IPS-NIHi11 (cell line): ENCODE measurements at regions not wholly inside any gene's neighbourhood (a gene's known extent, or its start where the extent isn't known, plus 50 kb on each side); places are given as distances from the start of the nearest gene placed in this dataset.
A peak's percentile ranks its signal among the peaks of the same experiment; 100 is the strongest.

Source experiments
- DNase-seq: peaks from one replicate; pipeline ENCODE4 v3.0.0; 2012; ENCODE audit warnings: mixed read lengths, low spot score

DNA sequence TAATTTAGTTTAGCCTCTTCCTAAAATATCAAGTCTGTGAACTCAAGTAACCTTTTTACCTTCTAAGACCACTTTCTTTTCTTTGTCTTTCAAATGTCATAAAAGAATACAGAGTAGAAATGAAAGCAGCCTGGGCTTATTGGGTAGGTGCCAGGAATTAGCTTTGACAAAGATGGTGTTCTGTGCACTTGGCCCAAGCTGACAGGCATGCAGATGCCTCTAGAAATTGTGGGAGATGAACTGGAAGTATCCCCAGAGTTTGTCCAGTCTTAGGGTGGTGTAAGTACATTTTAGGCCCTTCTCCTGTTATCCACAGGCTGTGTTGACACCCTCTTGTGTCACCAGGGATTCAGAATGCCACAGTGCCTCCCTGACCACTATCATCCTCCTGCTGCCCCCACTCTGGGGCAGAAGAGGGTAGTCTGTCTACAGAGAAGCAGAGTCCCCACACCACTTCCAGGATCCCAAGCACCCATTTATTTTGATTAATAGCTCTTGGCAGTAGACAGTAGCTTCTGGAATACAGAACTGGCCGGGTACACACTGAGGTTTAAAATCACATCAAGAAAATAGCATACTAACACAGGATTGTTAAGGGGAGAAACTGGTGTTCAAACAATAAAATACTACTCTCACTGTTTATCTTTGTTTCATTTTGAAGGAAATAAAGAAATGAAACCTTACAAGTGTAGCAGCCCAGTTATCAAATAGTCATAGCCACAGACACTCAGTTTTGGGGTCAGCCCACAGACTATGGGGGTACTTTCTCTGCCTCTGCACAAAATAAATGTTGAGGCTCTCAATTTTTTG lies 343.2 kb downstream of the KCNRG start:
- DNase-seq: no peak

DNA sequence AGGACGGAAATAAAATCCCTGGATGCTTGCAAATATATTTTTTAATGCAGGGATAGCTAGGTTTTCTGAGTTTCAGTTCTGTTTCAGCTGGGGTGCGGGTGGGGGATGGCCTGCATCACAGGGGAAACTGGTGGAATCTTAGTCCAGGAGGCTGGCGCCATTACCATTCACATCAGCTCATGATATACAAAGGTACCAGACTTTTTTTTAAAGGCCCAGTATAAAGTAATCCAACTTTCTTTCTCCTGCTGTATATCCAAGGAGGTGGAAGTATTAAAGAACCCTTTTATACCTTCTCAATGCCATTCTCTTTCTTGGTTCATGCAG lies 343.8 kb downstream of the KCNRG start:
- DNase-seq: no peak

DNA sequence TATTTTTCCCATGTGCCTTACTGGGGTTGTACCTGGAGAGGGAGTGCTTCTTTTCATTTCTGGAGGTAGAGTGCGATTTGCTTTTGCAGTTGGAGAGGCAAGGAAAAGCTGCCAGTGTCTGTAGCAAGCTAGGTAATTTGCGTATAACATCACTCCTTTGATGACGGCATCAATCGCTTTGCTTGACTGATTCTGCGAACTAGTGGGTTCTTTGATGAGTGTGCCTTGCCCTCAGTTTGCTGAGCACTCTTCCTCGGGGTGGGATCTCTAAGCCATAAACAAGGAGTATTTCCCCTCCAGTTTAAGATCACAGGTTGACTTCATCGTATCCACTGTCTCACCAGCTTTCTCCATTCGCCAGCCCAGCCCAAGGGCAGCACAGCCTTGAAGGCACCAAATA lies 344.5 kb downstream of the KCNRG start:
- no peak for DNase-seq

DNA sequence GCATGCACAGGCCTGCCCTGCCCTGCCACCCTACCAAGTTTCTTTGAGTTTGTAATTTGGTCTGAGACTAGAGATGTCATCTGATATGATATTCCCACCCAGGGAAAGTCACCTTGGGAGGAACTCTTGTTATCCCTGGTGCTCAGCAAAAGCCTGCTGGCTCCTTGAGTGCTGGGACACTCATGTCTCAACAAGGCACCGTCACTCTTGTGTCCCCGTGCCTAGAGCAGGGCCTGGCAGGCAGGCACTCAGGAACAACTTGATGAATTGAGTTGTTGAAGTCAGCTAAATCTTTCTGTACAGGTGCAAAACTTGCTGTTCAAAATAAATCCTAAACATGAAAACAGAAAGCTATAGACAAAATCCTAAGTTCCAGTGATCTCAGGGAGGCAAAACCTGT lies 345.4 kb downstream of the KCNRG start:
- no peak for DNase-seq

DNA sequence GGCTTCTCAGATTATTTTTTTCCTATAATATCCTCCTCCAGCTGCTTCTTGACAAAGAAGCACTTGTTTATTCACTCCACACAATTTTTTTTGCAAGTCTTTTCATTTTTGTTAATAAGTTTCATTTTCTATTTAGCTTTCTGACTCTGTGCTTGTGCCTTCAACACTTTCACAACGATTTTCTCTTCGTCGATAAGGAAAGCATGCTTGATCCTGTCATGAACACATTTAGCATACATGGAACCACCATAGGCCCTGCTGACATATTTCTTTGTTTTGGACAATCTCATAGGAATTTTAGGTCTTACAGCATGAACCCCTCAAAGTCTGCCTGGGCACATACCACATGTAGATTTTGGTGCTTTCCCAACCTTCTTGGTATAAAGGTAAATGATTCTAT lies 346.0 kb downstream of the KCNRG start:
- no peak for DNase-seq

DNA sequence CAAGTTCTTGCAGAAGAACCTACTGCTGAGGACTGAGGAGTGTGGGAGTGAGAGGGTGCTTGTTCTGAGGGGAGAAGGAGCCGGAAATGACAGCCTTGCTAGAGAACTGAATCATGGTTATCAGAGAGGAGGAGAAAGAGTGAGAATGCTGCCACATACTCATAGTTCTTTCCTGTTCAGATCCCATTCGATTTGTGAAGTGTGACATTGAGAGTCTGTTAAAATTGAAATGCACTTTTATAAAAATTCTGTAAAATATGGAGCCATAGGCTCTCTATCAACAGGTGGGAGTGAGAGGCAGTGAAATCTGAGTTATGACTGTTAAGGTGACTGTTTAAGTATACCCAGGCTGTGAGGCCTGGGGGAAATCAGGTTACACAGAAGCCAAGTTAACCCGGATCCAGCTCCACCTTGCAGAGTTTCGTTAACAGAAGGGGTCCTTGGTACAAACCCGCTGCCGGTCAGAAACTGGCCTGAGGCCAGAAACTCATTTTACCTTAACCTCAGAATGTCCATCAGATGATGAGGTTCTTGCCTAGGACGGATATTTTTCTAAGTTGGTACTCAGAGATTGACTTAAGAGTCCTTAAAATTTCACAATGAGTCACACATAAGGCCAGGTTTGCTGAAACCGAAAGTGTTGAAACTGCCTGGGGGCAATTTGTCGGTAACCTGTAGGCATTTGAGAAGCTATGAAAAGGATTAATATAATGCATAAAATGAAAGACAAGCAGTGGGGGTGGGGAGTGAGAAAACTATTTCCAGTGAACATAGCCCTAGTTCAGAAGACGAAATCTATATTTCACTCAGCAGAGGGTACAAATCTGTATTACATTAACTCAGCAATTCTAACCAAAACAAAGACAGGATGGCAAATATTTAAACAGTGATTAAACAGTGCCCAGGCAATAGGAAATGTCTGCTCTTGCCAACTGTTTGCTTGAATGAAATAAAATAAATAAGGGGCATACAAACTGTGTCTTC lies 350.5 kb downstream of the KCNRG start:
- no peak for DNase-seq

DNA sequence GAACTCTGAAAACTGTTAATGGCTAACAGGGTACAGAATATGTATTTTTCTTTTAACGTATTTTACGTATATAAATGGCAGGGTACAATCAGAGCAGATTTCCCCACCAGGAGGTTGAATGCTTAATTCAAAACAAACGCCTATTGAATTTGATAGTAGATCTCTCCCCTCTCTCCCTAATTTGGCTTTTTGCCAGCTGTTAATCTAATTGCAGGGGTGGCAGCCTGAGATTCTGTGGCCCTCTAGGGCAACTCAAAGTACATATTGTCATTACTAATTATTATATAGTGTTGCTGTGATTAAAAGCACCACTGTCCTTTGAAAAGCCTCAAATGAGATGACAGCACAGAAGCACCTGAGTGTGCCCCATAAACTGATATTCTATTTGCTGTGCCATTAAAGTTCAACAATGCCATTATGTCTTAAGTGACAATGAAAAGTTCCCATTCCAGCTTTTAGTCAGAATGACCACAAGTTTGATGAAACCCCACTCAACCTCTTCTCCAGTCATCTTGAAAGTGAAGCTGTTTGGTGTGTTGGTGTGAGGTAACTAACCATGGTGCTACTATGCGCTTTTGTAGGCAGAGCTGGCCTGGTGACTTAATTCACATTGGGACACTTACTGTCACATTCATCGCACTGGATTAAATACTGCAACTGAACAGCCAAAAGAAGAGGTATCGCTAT lies 351.4 kb downstream of the KCNRG start:
- DNase-seq: no peak

DNA sequence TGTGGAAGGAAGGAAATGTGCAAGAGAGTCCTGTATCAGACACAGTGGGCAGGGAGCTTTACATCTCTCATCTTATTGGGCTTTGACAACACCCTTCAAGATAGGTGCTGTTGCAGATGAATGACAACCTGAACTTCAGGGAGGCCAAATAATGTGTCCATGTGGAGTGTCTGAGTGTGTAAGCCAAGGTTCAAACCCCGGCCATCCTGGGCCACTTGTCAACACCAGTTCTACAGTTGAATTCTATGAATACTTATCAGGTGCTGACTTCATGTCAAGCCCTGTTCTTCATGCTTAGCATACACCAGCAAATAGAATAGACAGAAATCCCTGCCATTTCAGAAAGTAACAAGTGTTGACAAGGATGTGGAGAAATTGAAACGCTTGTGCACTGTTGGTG lies 354.4 kb downstream of the KCNRG start:
- DNase-seq: no peak

DNA sequence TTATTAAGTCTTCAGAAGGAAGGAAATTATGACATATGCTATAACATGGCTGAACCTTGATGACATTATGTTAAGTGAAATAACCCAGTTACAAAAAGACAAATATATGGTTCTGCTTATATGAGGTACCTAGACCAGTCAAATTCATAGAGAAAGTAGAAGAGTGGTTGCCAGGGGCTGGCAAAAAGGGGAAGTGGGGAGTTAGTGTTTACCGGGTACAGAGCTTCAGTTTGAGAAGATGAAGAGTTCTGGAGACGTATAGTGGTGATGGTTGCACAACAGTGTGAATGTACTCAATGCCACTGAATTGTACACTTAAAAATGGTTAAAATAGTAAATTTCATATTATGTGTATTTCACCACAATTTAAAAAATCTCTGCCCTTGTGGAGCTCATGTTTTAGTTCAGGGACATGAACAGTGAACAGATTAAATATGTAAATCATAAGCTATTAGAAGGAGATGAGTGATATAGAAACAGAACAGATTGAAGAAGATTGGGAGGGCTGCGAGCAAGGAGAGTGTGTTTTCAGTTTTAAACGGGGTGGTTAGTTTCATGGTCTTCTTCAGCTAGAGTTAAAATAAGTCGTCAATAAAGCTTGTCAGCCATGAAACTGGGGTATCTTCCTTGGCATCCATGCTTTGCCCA lies 355.2 kb downstream of the KCNRG start:
- DNase-seq: no peak

DNA sequence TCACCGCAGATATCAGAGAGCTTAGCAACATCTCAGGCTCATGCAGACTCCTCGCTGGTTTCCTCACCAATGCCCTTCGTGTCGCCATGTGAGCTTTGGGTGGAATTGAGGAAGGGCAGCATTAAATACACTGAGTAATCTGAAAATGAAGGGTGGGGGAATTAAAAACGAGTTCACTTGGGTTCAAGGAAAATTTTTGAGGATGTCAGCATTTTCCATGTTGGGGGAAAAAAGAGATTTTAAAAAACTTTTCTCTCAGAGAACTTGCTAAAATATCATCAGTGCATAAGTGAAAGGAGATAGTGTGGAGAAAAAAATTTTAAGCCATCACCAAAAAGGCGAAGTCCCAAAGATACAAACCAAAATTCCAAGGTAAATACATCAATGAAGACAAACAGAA lies 359.3 kb downstream of the KCNRG start:
- no peak for DNase-seq

DNA sequence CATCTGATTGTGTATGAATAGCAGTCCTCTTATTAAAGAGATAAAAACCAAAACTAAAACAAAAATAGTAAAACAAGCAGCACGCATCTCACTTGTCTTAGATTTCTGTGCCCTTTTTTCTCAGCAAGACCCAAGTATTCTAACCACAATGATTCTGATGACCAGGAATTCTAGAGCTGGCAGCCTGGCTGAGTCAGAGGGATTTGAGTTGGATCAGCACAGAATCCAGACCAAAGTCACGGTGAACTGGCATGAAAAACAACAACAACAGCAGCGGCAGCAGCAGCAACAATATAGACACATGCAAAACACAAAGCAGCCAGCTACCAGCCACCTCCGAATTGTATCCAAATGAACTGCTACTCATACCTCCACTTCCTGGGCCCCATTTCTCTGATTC lies 360.5 kb downstream of the KCNRG start:
- DNase-seq: no peak

DNA sequence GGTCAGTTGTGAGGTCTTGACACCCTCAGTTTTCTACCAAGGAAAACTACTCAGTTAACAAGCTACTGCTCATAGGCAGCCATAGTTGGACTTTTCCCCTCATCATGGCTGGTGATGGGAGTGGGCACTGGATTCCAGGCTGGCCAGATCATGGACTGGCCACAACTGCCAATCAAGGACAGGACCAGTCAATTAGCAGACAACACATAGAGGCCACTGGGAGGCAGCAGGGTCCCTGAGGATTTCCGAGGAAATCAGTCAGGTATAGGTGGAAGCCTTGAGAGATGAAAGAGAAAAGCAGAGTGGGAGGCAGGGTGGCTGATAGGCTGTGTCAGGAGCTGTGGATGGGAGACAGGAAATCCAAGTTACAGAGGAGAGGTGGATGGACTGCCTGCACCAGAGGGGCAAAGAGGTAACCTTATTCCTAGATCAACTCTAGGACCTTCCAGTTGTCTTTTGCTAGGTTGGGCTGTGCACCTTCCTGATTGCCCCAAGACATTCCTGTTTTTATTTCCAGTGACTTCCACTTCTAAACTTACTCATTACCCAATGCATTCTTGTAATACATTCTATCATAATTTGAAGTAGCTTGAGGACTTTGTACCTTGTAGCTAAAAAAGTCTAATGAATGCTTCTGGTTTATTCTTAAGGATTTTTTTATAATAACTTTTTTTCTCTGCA lies 361.8 kb downstream of the KCNRG start:
- peak; percentile 43 for DNase-seq

DNA sequence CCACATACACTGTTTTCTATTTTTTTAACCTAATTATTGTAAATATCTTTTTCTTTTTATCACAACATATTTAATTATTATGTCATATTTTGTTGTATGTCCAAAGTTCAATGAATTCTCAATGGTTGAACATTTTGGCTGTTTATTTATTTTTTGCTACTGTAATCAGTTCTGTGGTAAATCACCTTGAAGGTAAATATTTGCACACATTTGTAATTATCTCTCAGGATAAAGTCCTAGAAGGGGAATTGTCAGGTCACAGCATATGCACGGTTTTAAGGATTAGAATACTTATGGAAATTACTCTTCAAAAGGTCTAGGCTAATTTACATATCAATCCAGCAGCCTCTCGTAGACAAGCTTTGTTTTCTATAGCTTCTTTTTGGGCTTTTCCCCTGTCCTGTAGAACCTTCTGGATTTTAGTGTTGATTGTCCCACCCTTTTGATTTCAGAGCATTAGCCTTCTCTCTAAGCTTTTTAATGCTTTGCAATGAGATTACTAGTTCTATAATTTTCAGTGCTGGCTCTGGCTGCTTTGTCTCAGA lies 362.6 kb downstream of the KCNRG start:
- DNase-seq: no peak

DNA sequence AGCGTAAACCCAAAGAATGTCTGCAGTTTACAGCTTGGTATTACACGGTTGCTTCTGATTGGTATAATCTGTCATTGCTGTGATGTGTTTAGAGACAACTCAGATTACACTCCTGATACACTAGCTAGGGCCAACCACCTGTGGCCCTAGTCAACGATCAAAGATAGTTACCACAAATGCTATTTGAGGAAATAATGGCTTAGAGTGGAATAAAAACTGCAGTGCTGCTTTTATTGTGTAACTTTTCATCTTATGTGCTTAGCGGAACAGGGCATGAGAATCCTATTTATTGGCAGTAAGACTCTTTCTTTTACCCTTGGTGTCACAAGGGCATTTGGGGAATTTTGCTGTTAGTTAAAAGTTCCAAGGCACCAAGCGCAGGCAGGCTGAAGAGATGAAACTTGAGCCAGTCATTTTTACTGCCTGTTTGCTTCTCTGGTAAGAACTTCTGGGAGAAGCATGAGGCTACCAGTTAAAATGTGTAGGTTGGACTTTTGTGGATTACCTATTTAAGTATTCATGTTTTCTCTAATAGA lies 363.3 kb downstream of the KCNRG start:
- no peak for DNase-seq

DNA sequence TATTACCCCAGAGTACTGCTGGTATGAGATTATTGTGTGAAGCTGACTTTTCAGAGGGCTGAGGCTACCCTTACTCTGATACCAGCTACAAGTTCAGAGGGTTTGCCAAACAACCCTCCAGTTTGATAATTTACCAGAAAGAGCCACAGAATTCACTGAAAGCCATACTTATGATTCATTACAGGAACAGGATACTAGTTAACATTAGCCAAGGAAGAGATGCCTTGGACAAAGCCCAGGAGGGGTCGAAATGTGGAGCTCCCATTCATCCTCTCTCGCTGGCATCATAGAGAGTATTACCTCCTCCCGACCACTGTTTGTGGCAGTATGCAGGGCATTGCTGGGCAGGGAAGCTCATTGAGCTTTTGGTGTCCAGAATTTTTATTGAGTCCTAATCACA lies 364.3 kb downstream of the KCNRG start:
- DNase-seq: no peak

DNA sequence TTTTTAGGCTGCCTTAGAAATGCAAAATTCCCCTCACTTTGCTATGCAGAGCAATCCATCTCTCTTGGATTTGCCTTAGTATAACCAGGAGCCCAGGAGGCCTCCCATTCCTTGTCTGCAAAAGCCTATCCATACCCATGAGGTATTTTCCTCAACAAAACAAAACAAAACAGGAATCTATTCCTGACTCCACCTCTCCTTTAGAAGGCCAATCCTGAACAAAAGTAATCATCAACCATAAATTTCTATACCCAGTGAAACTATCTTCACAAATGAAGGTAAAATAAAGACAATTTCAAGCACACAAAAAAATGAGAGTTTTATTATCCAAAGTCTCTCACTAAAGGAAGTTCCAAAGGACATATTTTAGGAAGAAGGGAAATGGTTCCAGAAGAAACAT lies 365.7 kb downstream of the KCNRG start:
- DNase-seq: no peak

DNA sequence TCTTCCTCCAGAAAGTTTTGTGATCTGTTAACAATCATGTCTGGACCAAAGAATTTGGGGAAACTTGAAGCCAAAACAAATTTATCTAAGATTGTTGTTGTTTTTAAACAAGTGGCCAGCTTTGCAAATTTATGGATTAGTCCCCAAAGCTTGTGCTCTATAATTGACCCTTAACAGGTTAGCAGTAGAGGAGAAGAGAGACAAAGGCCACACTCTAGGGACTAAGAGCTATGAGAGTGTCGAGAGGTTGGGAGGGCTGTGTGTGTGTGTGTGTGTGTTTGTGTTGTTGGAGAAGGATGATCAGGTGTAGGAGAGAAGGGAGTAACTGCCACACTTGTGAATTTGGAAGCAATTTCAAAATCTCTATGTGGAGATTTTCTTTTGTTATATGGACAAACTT lies 367.3 kb downstream of the KCNRG start:
- DNase-seq: no peak

DNA sequence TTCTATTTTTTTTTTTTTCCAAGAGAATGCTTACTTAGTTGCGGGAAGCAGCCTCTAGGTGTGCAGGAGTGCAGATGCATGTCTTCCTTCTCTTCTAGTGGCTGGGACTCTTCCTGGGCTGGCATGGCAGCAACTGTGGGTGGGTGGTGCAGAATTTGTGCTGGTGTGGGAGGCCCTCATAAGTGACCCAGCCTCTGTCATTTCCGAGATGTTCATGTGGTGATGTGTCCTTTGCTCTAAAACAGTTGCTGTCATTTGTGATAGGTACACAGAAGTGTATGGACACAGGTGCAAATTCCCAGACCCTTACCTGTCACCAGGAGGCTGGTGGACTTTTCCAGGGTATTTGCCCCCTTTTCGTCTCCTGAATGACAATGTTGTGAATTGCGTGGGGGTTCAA lies 367.7 kb downstream of the KCNRG start:
- no peak for DNase-seq

DNA sequence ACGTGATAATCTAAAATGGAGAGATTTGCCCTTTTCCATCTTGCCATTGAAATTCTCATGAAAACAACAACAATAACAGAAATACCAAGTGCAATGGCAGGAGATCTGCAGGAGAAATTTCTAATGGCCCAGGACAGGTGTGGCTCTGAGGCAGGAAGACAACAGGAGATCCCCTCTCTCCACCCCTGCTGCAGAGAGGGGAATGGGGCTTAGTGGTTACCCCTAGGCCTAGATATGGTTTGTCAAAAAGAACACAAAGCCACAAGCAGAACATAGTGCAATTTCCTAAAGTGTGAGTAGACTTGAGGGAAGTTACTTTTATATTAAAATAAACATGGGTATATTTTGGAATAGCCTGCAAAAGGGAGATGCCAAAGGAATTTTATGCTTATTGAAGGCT lies 369.5 kb downstream of the KCNRG start:
- DNase-seq: no peak

DNA sequence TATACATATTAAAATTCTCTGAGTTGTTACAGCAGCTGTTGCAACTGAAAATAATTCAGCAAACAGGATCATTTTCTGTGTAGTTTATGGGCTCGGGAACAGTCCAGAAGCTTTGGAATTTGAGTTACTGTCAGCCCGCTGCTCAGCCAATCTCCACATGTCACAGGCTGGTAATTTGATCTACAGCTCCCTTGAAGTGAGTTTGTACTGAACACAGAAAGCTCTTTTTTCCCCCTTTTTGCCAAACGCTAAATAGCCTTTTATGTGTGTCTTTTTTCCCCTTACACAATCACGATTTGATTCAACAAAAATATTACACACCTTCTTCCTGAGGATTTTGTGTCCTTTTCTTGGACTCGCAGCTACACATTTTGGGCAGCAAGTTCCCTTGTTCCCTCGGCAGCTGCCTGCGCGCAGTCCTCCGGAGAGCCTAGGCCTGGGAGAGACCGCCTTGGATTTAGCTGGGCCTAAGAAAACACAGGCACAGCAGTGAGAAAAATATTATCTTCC lies 371.4 kb downstream of the KCNRG start:
- peak; percentile 57 for DNase-seq

DNA sequence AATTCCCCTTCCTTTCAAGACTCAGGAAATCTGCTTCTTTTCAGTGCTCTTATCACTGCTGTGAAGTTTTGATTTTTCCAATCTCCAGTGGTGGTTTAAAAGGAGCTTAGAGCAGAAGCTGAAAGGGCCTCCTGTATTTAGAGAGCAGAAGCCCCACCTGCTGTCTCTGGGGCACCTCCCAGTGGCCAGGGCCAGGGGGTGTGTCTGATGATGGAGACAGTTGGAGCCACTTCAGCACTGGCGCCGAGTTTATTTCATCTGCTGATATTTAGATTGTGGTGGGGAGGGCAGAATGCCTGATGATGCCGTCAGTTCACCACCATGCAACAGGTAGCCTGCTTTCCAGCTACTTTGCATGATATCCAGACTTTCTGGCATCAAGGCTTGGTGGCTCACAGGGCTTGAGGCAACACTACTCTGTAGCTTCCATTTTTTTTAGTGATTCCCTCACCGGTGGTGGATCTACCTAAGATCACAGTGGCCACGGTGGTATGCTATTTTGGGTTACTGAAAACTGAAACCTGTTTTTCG lies 371.9 kb downstream of the KCNRG start:
- peak; percentile 72 for DNase-seq
